Activated T-cell treated with anti-CD3 and anti-CD28 coated beads for 48 hours (primary cell): ENCODE measurements at regions not wholly inside any gene's neighbourhood (a gene's known extent, or its start where the extent isn't known, plus 50 kb on each side); places are given as distances from the start of the nearest gene placed in this dataset.
"Not testable (repeated sequence)": the region's sequence is repeated elsewhere in the genome, so short reads cannot be mapped to it uniquely, and the experiment has no call there.

Experiments
- DNase-seq: peaks from one replicate; pipeline ENCODE4 v3.0.0-alpha.2; 2020; ENCODE audit warnings: low read depth

GRCh38 chr13:80499536-80500290, 158.8 kb upstream of the SPRY2 start:
- no peak for DNase-seq

- DNase-seq: no peak
Measured at GRCh38 chr13:80498433-80498832, 157.5 kb upstream of the SPRY2 start.

GRCh38 chr13:80497978-80498377, 157.1 kb upstream of the SPRY2 start:
- no peak for DNase-seq

- DNase-seq: no peak
Measured at GRCh38 chr13:80497439-80497838, 156.5 kb upstream of the SPRY2 start.

GRCh38 chr13:80496721-80497397, 155.9 kb upstream of the SPRY2 start:
- DNase-seq: no peak

- not testable (repeated sequence) for DNase-seq
Measured at GRCh38 chr13:80490491-80490943, 149.6 kb upstream of the SPRY2 start.

GRCh38 chr13:80486402-80486801, 145.5 kb upstream of the SPRY2 start:
- DNase-seq: no peak

- no peak for DNase-seq
Measured at GRCh38 chr13:80483157-80483556, 142.2 kb upstream of the SPRY2 start.

GRCh38 chr13:80481588-80481987, 140.7 kb upstream of the SPRY2 start:
- no peak for DNase-seq

- no peak for DNase-seq
Measured at GRCh38 chr13:80477661-80478443, 136.9 kb upstream of the SPRY2 start.

- no peak for DNase-seq
Measured at GRCh38 chr13:80476953-80477352, 136.0 kb upstream of the SPRY2 start.

GRCh38 chr13:80475718-80476117, 134.8 kb upstream of the SPRY2 start:
- DNase-seq: no peak

GRCh38 chr13:80473695-80474094, 132.8 kb upstream of the SPRY2 start:
- DNase-seq: no peak

GRCh38 chr13:80469853-80470381, 129.0 kb upstream of the SPRY2 start:
- no peak for DNase-seq

- DNase-seq: no peak
Measured at GRCh38 chr13:80469105-80469852, 128.4 kb upstream of the SPRY2 start.

GRCh38 chr13:80465321-80465720, 124.4 kb upstream of the SPRY2 start:
- DNase-seq: no peak

GRCh38 chr13:80463673-80464352, 122.9 kb upstream of the SPRY2 start:
- DNase-seq: no peak

GRCh38 chr13:80462567-80462966, 121.6 kb upstream of the SPRY2 start:
- no peak for DNase-seq

GRCh38 chr13:80462037-80462436, 121.1 kb upstream of the SPRY2 start:
- no peak for DNase-seq

- no peak for DNase-seq
Measured at GRCh38 chr13:80458543-80458942, 117.6 kb upstream of the SPRY2 start.

GRCh38 chr13:80454245-80454644, 113.3 kb upstream of the SPRY2 start:
- no peak for DNase-seq
